ENCODE measurements at regions not wholly inside any gene's neighbourhood (a gene's known extent, or its start where the extent isn't known, plus 50 kb on each side); places are given as distances from the start of the nearest gene placed in this dataset.

DNA sequence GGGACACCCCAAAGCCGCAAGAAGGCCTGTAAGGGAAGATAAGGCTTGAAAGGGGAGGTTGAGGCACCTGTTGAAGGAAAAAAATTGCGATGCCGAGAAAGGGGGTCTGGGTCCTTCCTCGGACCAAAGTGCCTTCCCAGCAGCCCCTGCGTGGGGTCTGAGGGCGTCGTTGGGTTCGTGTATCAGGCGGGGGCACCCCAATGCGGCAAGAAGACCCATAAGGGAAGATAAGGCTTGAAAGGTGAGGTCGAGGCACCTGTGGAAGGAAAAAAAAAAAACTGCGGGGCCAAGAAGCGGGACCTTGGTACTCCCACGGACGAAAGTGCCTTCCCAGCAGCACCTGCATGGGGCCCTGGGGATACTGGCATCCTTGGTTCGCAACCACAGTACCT, 277.5 kb downstream of the ALG10 start:
- no peak for TF ChIP-seq NR2F2 (IDR thresholded peaks at IDR 0.05)
- TF ChIP-seq, protein P1, sequence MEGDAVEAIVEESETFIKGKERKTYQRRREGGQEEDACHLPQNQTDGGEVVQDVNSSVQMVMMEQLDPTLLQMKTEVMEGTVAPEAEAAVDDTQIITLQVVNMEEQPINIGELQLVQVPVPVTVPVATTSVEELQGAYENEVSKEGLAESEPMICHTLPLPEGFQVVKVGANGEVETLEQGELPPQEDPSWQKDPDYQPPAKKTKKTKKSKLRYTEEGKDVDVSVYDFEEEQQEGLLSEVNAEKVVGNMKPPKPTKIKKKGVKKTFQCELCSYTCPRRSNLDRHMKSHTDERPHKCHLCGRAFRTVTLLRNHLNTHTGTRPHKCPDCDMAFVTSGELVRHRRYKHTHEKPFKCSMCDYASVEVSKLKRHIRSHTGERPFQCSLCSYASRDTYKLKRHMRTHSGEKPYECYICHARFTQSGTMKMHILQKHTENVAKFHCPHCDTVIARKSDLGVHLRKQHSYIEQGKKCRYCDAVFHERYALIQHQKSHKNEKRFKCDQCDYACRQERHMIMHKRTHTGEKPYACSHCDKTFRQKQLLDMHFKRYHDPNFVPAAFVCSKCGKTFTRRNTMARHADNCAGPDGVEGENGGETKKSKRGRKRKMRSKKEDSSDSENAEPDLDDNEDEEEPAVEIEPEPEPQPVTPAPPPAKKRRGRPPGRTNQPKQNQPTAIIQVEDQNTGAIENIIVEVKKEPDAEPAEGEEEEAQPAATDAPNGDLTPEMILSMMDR (IDR thresholded peaks at IDR 0.05; ENCODE audit: low read depth, low read length, missing input control), result no peak
- TF ChIP-seq HNF4G (IDR thresholded peaks at IDR 0.05), result no peak
- TF ChIP-seq HNF4A (conservative IDR thresholded peaks at IDR 0.05), result no peak
- no peak for TF ChIP-seq JUND (IDR thresholded peaks at IDR 0.05)
- TF ChIP-seq, protein P2, sequence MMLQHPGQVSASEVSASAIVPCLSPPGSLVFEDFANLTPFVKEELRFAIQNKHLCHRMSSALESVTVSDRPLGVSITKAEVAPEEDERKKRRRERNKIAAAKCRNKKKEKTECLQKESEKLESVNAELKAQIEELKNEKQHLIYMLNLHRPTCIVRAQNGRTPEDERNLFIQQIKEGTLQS (IDR thresholded peaks at IDR 0.05), result no peak
- TF ChIP-seq GABPA (IDR thresholded peaks at IDR 0.05 in 1 of 2, conservative IDR thresholded peaks at IDR 0.05 in 1 of 2), result no peak
- no peak for TF ChIP-seq FOXA1 (IDR thresholded peaks at IDR 0.05)
- no peak for TF ChIP-seq ZBTB33 (IDR thresholded peaks at IDR 0.05)
- TF ChIP-seq, protein P3, sequence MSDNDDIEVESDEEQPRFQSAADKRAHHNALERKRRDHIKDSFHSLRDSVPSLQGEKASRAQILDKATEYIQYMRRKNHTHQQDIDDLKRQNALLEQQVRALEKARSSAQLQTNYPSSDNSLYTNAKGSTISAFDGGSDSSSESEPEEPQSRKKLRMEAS (IDR thresholded peaks at IDR 0.05), result no peak
- peaks cover 0 to 2% (median 0%) of the 10 kb centered on the region in 4 donors for H3K9me3 ChIP-seq (ENCODE audit: control insufficient read depth in 4 of 4, low read length in 3 of 4)
- no peak for DNase-seq (ENCODE audit: low spot score)
- no peak overlapping the region for H3K27ac ChIP-seq (ENCODE audit: low read depth in 1 of 2, low read length in 2 of 2)
- H3K9ac ChIP-seq (ENCODE audit: low read depth in 1 of 2, low read length in 2 of 2), result no peak overlapping the region
- 67% methylated on average over 16 of the region's 16 CpGs for WGBS
- no peak overlapping the region for H3K4me3 ChIP-seq (ENCODE audit: low read depth in 1 of 3, low read length in 3 of 3)
- no peaks in the 10 kb centered on the region for H3K36me3 ChIP-seq (ENCODE audit: control insufficient read depth in 4 of 4, insufficient read depth in 3 of 4, low read depth in 1 of 4, low read length in 3 of 4)
- H3K4me1 ChIP-seq (ENCODE audit: control insufficient read depth in 4 of 4, insufficient read depth in 4 of 4, low read length in 3 of 4), result no peaks in the 10 kb centered on the region
- peaks cover 0 to 4% (median 1%) of the 10 kb centered on the region in 4 donors for H3K27me3 ChIP-seq (ENCODE audit: control insufficient read depth in 4 of 4, insufficient read depth in 4 of 4, low read length in 3 of 4)

DNA sequence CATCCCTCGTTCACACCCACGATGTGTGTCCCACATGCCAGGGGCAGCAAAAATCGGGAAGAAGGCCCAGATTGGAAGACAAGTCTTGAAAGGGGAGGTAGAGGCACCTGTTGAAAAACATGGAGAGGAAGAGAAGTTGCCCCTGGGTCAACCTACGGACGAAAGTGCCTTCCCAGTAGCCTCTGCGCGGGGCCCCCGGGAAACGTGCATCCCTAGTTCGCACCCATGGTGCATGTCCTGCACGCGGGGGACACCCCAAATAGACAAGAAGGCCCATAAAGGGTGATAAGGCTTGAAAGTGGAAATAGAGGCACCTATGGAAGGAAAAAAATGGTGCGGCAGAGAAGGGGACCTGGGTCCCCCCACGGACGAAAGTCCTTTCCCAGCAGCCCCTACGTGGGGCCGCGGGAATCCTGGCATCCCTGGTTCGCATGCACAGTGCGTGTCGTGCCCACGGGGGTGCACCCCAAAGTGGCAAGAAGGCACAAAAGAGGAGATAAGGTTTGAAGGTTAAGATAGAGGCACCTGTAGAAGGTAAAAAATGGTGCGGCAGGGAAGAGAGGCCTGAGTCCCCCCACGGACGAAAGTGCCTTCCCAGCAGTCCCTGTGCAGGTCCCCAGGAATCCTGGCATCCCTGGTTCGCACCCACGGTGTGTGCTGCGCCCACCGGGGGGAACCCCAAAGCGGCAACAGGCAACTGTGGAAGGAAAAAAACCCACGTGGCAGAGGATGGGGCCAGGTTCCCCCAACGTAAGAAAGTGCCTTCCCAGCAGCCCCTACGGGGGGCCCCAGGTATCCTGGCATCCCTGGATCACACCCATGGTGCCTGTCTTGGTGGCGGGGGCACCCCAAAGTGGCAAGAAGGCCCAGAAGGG, 278.3 kb downstream of the ALG10 start:
- Histone ChIP-seq H3K9ac (ENCODE audit: low read depth in 1 of 2, low read length in 2 of 2) (no peak overlapping the region), H3K4me3 (ENCODE audit: low read depth in 1 of 3, low read length in 3 of 3) (no peak overlapping the region), H3K27me3 (ENCODE audit: control insufficient read depth in 4 of 4, insufficient read depth in 4 of 4, low read length in 3 of 4) (peaks cover 0 to 4% (median 0%) of the 10 kb centered on the region in 4 donors), H3K4me1 (ENCODE audit: control insufficient read depth in 4 of 4, insufficient read depth in 4 of 4, low read length in 3 of 4) (no peaks in the 10 kb centered on the region), H3K36me3 (ENCODE audit: control insufficient read depth in 4 of 4, insufficient read depth in 3 of 4, low read depth in 1 of 4, low read length in 3 of 4) (no peaks in the 10 kb centered on the region), H3K27ac (ENCODE audit: low read depth in 1 of 2, low read length in 2 of 2) (no peak overlapping the region), H3K9me3 (ENCODE audit: control insufficient read depth in 4 of 4, low read length in 3 of 4) (peaks cover 0 to 2% (median under 1%) of the 10 kb centered on the region in 4 donors)
- 78% methylated on average over 34 of the region's 34 CpGs for WGBS
- no peak for TF ChIP-seq JUND (IDR thresholded peaks at IDR 0.05)
- no peak for TF ChIP-seq GABPA (IDR thresholded peaks at IDR 0.05 in 1 of 2, conservative IDR thresholded peaks at IDR 0.05 in 1 of 2)
- no peak for TF ChIP-seq FOXA2 (IDR thresholded peaks at IDR 0.05)
- DNase-seq (ENCODE audit: low spot score), result no peak
